Mesendoderm (in vitro differentiated cells): ENCODE measurements at regions not wholly inside any gene's neighbourhood (a gene's known extent, or its start where the extent isn't known, plus 50 kb on each side); places are given as distances from the start of the nearest gene placed in this dataset.

Experiments
- DNase-seq: peaks from one replicate; pipeline ENCODE4 v3.0.0; 2013
- H2AK5ac ChIP-seq: 2 replicates; pipeline ENCODE4 v1.6.1; 2013; ENCODE audit warnings: low read length, inconsistent platforms
- H2BK120ac ChIP-seq: 2 replicates; pipeline ENCODE4 v1.6.1; 2013; ENCODE audit warnings: low read depth, mild to moderate bottlenecking, low read length, moderate library complexity, mixed read lengths
- H2BK15ac ChIP-seq: replicated peaks from 2 replicates; pipeline ENCODE4 v1.6.1; 2013; ENCODE audit warnings: low read depth, mild to moderate bottlenecking, moderate library complexity
- H2BK5ac ChIP-seq: 2 replicates; pipeline ENCODE4 v1.6.1; 2013; ENCODE audit warnings: low read length, inconsistent platforms
- H3K18ac ChIP-seq: 2 replicates; pipeline ENCODE4 v1.6.1; 2013; ENCODE audit warnings: mild to moderate bottlenecking, low read length, mixed read lengths
- H3K23ac ChIP-seq: one replicate; pipeline ENCODE4 v1.6.1; 2013; ENCODE audit warnings: low read length
- H3K27ac ChIP-seq: 2 replicates; pipeline ENCODE4 v1.5.1; 2013; ENCODE audit warnings: low read depth, mild to moderate bottlenecking, inconsistent platforms, low read length, moderate library complexity
- H3K27me3 ChIP-seq: 2 replicates; pipeline ENCODE4 v1.6.1; 2013; ENCODE audit warnings: low read length, control low read depth, mild to moderate bottlenecking, inconsistent platforms; ENCODE audit not compliant: insufficient read depth, poor library complexity
- H3K36me3 ChIP-seq: 2 replicates; pipeline ENCODE4 v1.6.1; 2013; ENCODE audit warnings: low read length, inconsistent platforms; ENCODE audit not compliant: control insufficient read depth, insufficient read depth
- H3K4ac ChIP-seq: one replicate; pipeline ENCODE4 v1.6.1; 2013; ENCODE audit warnings: low read depth, mild to moderate bottlenecking, low read length, moderate library complexity
- H3K4me1 ChIP-seq: 2 replicates; pipeline ENCODE4 v1.6.1; 2013; ENCODE audit warnings: low read depth, low read length, inconsistent platforms; ENCODE audit not compliant: control insufficient read depth
- H3K4me2 ChIP-seq: 2 replicates; pipeline ENCODE4 v1.6.1; 2013; ENCODE audit warnings: low read length
- H3K4me3 ChIP-seq: 2 replicates; pipeline ENCODE4 v1.5.1; 2013; ENCODE audit warnings: mild to moderate bottlenecking, low read length
- H3K56ac ChIP-seq: one replicate; pipeline ENCODE4 v1.6.1; 2013; ENCODE audit warnings: low read length
- H3K79me1 ChIP-seq: 2 replicates; pipeline ENCODE4 v1.6.1; 2013; ENCODE audit warnings: low read length, inconsistent platforms
- H3K79me2 ChIP-seq: 2 replicates; pipeline ENCODE4 v1.6.1; 2013; ENCODE audit warnings: mild to moderate bottlenecking, low read length; ENCODE audit not compliant: control insufficient read depth, insufficient read depth
- H3K9ac ChIP-seq: 2 replicates; pipeline ENCODE4 v1.6.1; 2013; ENCODE audit warnings: low read length, inconsistent platforms
- H4K5ac ChIP-seq: one replicate; pipeline ENCODE4 v1.6.1; 2013; ENCODE audit warnings: low read length
- H4K8ac ChIP-seq: one replicate; pipeline ENCODE4 v1.6.1; 2013; ENCODE audit warnings: low read depth, mild to moderate bottlenecking, control low read depth, low read length, moderate library complexity
- WGBS: extraction: QIAGEN DNeasy Blood & Tissue Kit; methylation state at CpG from one replicate; pipeline ENCODE4 v1.1.7; 2013; ENCODE audit warnings: low lambda C conversion rate, missing lambda C conversion rate; ENCODE audit not compliant: insufficient coverage; ENCODE audit errors: extremely low coverage; 5-methylcytosine and 5-hydroxymethylcytosine counted together

- no peak for DNase-seq
- H2BK120ac ChIP-seq: no peak overlapping the region
- H2BK5ac ChIP-seq: no peak overlapping the region
- no peaks in the 10 kb centered on the region for H3K36me3 ChIP-seq
- no peak overlapping the region for H3K56ac ChIP-seq
- no peak overlapping the region for H4K8ac ChIP-seq
- no peak overlapping the region for H3K27ac ChIP-seq
- no peak overlapping the region for H3K4me3 ChIP-seq
- H3K9ac ChIP-seq: no peak overlapping the region
- H3K4ac ChIP-seq: no peak overlapping the region
- H3K4me1 ChIP-seq: no peaks in the 10 kb centered on the region
- H3K23ac ChIP-seq: no peak overlapping the region
- WGBS: no CpG with 5 or more reads among the region's 1 CpG
- H3K79me2 ChIP-seq: no peaks in the 10 kb centered on the region
- no peak overlapping the region for H3K4me2 ChIP-seq
- no peak overlapping the region for H4K5ac ChIP-seq
- H2BK15ac ChIP-seq: no peak overlapping the region
- no peaks in the 10 kb centered on the region for H3K27me3 ChIP-seq
- H3K18ac ChIP-seq: no peak overlapping the region
- H3K79me1 ChIP-seq: no peaks in the 10 kb centered on the region
- no peak overlapping the region for H2AK5ac ChIP-seq
Measured at GRCh38 chr2:240238201-240238600, 97.7 kb upstream of the OTOS start.

DNA sequence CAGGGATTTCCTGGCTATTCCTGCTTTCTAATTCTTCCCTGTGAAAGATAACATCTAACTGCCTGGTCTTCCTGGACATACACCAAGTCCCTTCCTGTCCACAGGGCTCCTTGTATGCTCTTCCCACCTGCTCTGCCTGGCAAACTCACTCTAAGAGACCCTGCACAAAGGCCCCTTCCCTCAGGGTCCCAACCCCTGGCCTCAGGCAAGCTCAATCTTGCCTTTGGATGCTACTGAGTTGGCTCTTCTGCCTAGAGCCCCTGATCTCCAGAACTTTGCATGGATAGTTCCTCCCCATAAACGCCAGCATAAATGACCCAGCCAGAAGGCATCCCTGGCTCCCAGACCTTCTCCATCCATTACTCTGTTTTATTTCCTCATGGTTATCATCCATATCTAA lies 98.3 kb upstream of the OTOS start:
- Histone ChIP-seq H3K18ac (no peak overlapping the region), H3K4me2 (no peak overlapping the region), H3K4ac (no peak overlapping the region), H3K27ac (no peak overlapping the region), H3K9ac (no peak overlapping the region), H4K8ac (no peak overlapping the region), H3K27me3 (no peaks in the 10 kb centered on the region), H3K36me3 (no peaks in the 10 kb centered on the region), H2BK120ac (no peak overlapping the region), H3K4me1 (no peaks in the 10 kb centered on the region), H3K56ac (no peak overlapping the region), H3K79me1 (no peaks in the 10 kb centered on the region), H2BK5ac (no peak overlapping the region), H3K4me3 (no peak overlapping the region), H2AK5ac (no peak overlapping the region), H3K79me2 (no peaks in the 10 kb centered on the region), H4K5ac (no peak overlapping the region), H3K23ac (no peak overlapping the region), H2BK15ac (no peak overlapping the region)
- WGBS: no CpG with 5 or more reads among the region's 1 CpG
- no peak for DNase-seq

- Histone ChIP-seq H3K27ac (no peak overlapping the region), H3K79me1 (no peaks in the 10 kb centered on the region), H2BK15ac (no peak overlapping the region), H2AK5ac (no peak overlapping the region), H3K18ac (no peak overlapping the region), H4K5ac (no peak overlapping the region), H4K8ac (no peak overlapping the region), H3K9ac (no peak overlapping the region), H3K4me2 (no peak overlapping the region), H3K23ac (no peak overlapping the region), H3K56ac (no peak overlapping the region), H3K79me2 (no peaks in the 10 kb centered on the region), H2BK5ac (no peak overlapping the region), H3K4ac (no peak overlapping the region), H2BK120ac (no peak overlapping the region), H3K36me3 (no peaks in the 10 kb centered on the region), H3K27me3 (no peaks in the 10 kb centered on the region), H3K4me3 (no peak overlapping the region), H3K4me1 (no peaks in the 10 kb centered on the region)
- DNase-seq: no peak
- no CpG with 5 or more reads among the region's 1 CpG for WGBS
Measured at GRCh38 chr2:240239325-240239724, 98.9 kb upstream of the OTOS start.

DNA sequence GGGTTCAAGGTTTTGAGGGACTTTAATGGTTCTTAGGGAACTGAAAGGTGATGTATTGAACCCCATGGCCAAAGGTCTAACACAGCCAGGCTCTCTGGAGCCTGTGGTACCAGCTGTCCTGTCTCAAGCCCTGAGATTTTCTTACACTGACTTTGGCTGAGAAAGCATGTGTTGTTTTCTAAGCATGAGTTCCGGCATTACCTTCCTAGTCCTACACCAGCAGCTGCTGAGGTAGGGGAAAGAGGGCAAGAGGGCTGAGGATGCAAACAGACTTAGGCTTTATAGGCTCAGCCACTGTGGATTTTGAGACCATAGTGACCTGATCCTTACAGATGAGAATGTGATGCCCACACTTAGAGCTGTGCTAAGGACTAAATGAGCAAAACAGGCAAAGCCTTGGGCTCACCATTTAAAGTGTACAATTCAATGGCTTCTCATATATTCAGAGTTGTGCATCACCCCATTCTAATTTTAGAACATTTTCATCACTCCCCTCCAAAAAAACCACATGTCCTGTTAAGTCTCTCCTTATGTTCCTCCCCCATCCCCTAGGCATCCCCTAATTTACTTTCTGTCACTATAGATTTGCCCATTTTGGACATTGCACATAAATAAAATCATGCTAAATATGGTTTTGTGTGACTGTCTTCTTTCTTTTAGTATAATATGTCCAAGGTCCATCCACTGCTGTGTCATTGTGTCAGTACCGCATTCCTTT lies 99.7 kb upstream of the OTOS start:
- no peak overlapping the region for H3K23ac ChIP-seq
- H3K27me3 ChIP-seq: no peaks in the 10 kb centered on the region
- no peak overlapping the region for H3K4me3 ChIP-seq
- no peak overlapping the region for H3K4me2 ChIP-seq
- H3K79me1 ChIP-seq: no peaks in the 10 kb centered on the region
- H3K56ac ChIP-seq: no peak overlapping the region
- no peak overlapping the region for H4K8ac ChIP-seq
- no peak overlapping the region for H2BK120ac ChIP-seq
- H3K4me1 ChIP-seq: no peaks in the 10 kb centered on the region
- H3K4ac ChIP-seq: no peak overlapping the region
- no peak overlapping the region for H2AK5ac ChIP-seq
- no peak overlapping the region for H2BK15ac ChIP-seq
- H2BK5ac ChIP-seq: no peak overlapping the region
- H3K9ac ChIP-seq: no peak overlapping the region
- no peak overlapping the region for H4K5ac ChIP-seq
- no peak overlapping the region for H3K18ac ChIP-seq
- no peaks in the 10 kb centered on the region for H3K79me2 ChIP-seq
- no CpG with 5 or more reads among the region's 2 CpGs for WGBS
- DNase-seq: no peak
- H3K27ac ChIP-seq: no peak overlapping the region
- no peaks in the 10 kb centered on the region for H3K36me3 ChIP-seq

DNA sequence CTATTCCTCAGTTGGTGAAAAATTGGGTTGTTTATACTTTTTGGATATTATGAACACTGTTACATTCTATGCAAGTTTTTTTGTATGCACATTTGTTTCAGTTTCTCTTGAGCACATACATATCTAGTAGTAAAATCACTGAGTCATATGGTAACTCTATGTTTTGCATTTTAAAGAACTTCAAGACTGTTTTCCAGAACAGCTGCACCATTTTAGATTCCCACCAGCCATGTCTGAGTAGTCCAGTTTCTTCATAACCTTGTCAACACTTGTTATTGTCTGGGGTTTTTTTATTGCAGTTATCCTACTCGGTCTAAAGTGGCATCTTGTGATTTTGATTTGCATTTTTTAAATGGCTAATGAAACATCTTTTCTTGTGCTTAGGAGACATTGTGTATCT lies 100.3 kb upstream of the OTOS start:
- Histone ChIP-seq H4K8ac (no peak overlapping the region), H2BK15ac (no peak overlapping the region)
- no CpG with 5 or more reads among the region's 1 CpG for WGBS

DNA sequence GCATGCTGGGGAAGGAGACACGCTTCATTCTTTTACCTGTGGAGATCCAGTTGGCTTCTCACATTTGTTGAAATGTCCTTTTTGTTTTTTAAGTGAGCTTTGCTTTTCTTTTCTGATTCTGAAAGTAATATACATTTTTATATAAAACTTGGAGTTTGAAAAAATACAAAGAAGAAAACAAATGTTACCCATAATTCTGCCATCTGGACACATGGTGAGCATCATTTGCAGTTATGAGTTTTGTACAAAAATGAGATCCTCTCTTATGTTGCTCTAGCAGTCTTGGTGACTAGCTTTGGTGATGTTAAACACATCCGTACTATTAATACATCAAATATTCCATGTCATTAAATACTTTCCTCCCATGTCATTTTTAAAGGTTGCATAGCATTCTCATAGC lies 101.1 kb upstream of the OTOS start:
- no peak overlapping the region for H4K5ac ChIP-seq
- no peak overlapping the region for H2BK15ac ChIP-seq
- H3K79me1 ChIP-seq: no peaks in the 10 kb centered on the region
- no peak overlapping the region for H4K8ac ChIP-seq
- no CpG with 5 or more reads among the region's 2 CpGs for WGBS
- H3K18ac ChIP-seq: no peak overlapping the region
- H2AK5ac ChIP-seq: no peak overlapping the region
- no peak overlapping the region for H3K23ac ChIP-seq
- no peak overlapping the region for H2BK5ac ChIP-seq
- no peak overlapping the region for H3K4me3 ChIP-seq
- DNase-seq: no peak
- no peaks in the 10 kb centered on the region for H3K4me1 ChIP-seq
- H3K56ac ChIP-seq: no peak overlapping the region
- no peaks in the 10 kb centered on the region for H3K27me3 ChIP-seq
- no peak overlapping the region for H3K4me2 ChIP-seq
- H3K79me2 ChIP-seq: no peaks in the 10 kb centered on the region
- no peak overlapping the region for H2BK120ac ChIP-seq
- no peaks in the 10 kb centered on the region for H3K36me3 ChIP-seq
- H3K27ac ChIP-seq: no peak overlapping the region
- H3K4ac ChIP-seq: no peak overlapping the region
- H3K9ac ChIP-seq: no peak overlapping the region

More for the DNA sequence above, 100.3 kb upstream of the OTOS start:
- Histone ChIP-seq H2BK5ac (no peak overlapping the region), H3K27me3 (no peaks in the 10 kb centered on the region), H3K79me1 (no peaks in the 10 kb centered on the region), H3K18ac (no peak overlapping the region), H4K5ac (no peak overlapping the region), H3K56ac (no peak overlapping the region), H3K23ac (no peak overlapping the region), H2BK120ac (no peak overlapping the region), H3K4ac (no peak overlapping the region), H2AK5ac (no peak overlapping the region), H3K9ac (no peak overlapping the region), H3K4me3 (no peak overlapping the region), H3K4me1 (no peaks in the 10 kb centered on the region), H3K27ac (no peak overlapping the region), H3K4me2 (no peak overlapping the region), H3K36me3 (no peaks in the 10 kb centered on the region), H3K79me2 (no peaks in the 10 kb centered on the region)
- no peak for DNase-seq
